K562 (cell line): ENCODE measurements at regions not wholly inside any gene's neighbourhood (a gene's known extent, or its start where the extent isn't known, plus 50 kb on each side); places are given as distances from the start of the nearest gene placed in this dataset.

Experiments used
- BRF1 ChIP-seq: IDR thresholded peaks from 3 replicates; pipeline ENCODE4 v1.6.1; 2011; ENCODE audit warnings: borderline replicate concordance, mild to moderate bottlenecking; ENCODE audit not compliant: insufficient read length; ENCODE audit errors: extremely low read depth
- CBX2 ChIP-seq: fragments of 200-600 bp; sonication (generic); IDR thresholded peaks from one replicate; pipeline ENCODE4 v1.6.1; 2012; ENCODE audit warnings: mild to moderate bottlenecking, low read length, inconsistent platforms; ENCODE audit not compliant: insufficient read depth, poor library complexity, severe bottlenecking
- GTF2B ChIP-seq: IDR thresholded peaks from 2 replicates; pipeline ENCODE4 v1.6.1; 2011; ENCODE audit not compliant: insufficient read length; ENCODE audit errors: extremely low read depth
- JUNB ChIP-seq: fragments of 450-650 bp; formaldehyde crosslinking; conservative IDR thresholded peaks from 2 replicates; pipeline ENCODE4 v1.4.0; 2020; ENCODE audit warnings: mild to moderate bottlenecking
- PKNOX1 ChIP-seq: fragments of 450-650 bp; IDR thresholded peaks from 2 replicates; pipeline ENCODE4 v1.6.1; 2016
- SRSF3 ChIP-seq: fragments of 200-400 bp; formaldehyde crosslinking; IDR thresholded peaks from 2 replicates; pipeline ENCODE4 v1.6.1; 2016; ENCODE audit warnings: mild to moderate bottlenecking, low read length, moderate library complexity; ENCODE audit not compliant: insufficient read depth
- ZBTB11 ChIP-seq, 3 experiments: fragments of 200-800 bp in 1 of 3; fragments of 250-450 bp in 1 of 3; fragments of 450-650 bp in 1 of 3; sonication (Bioruptor Pico) in 1 of 3; sonication (Bioruptor generic) in 1 of 3; formaldehyde crosslinking in 1 of 3; IDR thresholded peaks; 2 replicates each; pipeline versions ENCODE4 v1.6.1 to v1.8.0; 2016 to 2022; ENCODE audit warnings: mild to moderate bottlenecking in 2 of 3, missing genetic modification characterization in 2 of 3, missing compliant biosample characterization in 1 of 3, moderate library complexity in 1 of 3
- ZFP1 ChIP-seq: fragments of 450-650 bp; formaldehyde crosslinking; IDR thresholded peaks from 2 replicates; pipeline ENCODE4 v1.4.0; 2020; ENCODE audit warnings: mild to moderate bottlenecking, mixed read lengths
- ZNF121 ChIP-seq: sonication (generic); formaldehyde crosslinking; conservative IDR thresholded peaks from 2 replicates; pipeline ENCODE4 v1.8.0; 2022; ENCODE audit warnings: missing genetic modification reagents

- TF ChIP-seq PKNOX1 (peak; percentile 31; the same call in 1 of the 2 replicates), SRSF3 (no peak), ZFP1 (no peak), BRF1 (no peak), JUNB (no peak), GTF2B (no peak), ZNF121 (CRISPR knock-in tag) (no peak), CBX2 (no peak), ZBTB11 (CRISPR knock-in tag; IDR thresholded peaks at IDR 0.05) (no peak)
Observed at GRCh38 chr7:10804770-10805169, 168.9 kb upstream of the PHF14 start (continued).
